Esophagus muscularis mucosa (tissue), 3 donors: ENCODE measurements at regions not wholly inside any gene's neighbourhood (a gene's known extent, or its start where the extent isn't known, plus 50 kb on each side); places are given as distances from the start of the nearest gene placed in this dataset.

Experiments used
- POLR2A ChIP-seq: fragments of 450-650 bp; IDR thresholded peaks from one replicate; pipeline ENCODE4 v1.6.1; 2017; ENCODE audit warnings: antibody characterized with exemption, moderate library complexity, mild to moderate bottlenecking, low read depth
- POLR2AphosphoS5 ChIP-seq, 2 donors: sonication (generic); formaldehyde crosslinking; IDR thresholded peaks; one replicate each; pipeline ENCODE4 v1.6.1; 2017; ENCODE audit warnings: antibody characterized with exemption in 2 of 2
- TF ChIP-seq, protein P1 (sequence below), 3 experiments: fragments of 200-600 bp in 2 of 3; fragments of 450-650 bp in 1 of 3; sonication (generic) in 2 of 3; IDR thresholded peaks; one replicate each; pipeline ENCODE4 v1.5.1; 2017 to 2019; ENCODE audit warnings: antibody characterized with exemption in 3 of 3, mild to moderate bottlenecking in 2 of 3, moderate library complexity in 1 of 3

GRCh38 chr15:46616033-46616432, 981.2 kb downstream of the SQOR start:
- TF ChIP-seq, protein P1, sequence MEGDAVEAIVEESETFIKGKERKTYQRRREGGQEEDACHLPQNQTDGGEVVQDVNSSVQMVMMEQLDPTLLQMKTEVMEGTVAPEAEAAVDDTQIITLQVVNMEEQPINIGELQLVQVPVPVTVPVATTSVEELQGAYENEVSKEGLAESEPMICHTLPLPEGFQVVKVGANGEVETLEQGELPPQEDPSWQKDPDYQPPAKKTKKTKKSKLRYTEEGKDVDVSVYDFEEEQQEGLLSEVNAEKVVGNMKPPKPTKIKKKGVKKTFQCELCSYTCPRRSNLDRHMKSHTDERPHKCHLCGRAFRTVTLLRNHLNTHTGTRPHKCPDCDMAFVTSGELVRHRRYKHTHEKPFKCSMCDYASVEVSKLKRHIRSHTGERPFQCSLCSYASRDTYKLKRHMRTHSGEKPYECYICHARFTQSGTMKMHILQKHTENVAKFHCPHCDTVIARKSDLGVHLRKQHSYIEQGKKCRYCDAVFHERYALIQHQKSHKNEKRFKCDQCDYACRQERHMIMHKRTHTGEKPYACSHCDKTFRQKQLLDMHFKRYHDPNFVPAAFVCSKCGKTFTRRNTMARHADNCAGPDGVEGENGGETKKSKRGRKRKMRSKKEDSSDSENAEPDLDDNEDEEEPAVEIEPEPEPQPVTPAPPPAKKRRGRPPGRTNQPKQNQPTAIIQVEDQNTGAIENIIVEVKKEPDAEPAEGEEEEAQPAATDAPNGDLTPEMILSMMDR (IDR thresholded peaks at IDR 0.05): no peak
- TF ChIP-seq POLR2AphosphoS5 (IDR thresholded peaks at IDR 0.05) (no peak), POLR2A (no peak)
